PC-9 (cell line): ENCODE measurements at regions not wholly inside any gene's neighbourhood (a gene's known extent, or its start where the extent isn't known, plus 50 kb on each side); places are given as distances from the start of the nearest gene placed in this dataset.

Experiments used
- BruUV-seq: library from RNA; stranded (reverse); fragments of 400-500 nt; replicated peaks from 2 replicates; lab custom pipeline; 2021; lab: Mats Ljungman, UMichigan
- CTCF ChIA-PET: fragments of 300-600 bp; sonication (Branson Sonifier 250); formaldehyde crosslinking; loops from one replicate; lab custom pipeline; 2022; ENCODE audit warnings: antibody characterized with exemption; lab: Charles Lee
- POLR2A ChIA-PET: fragments of 300-600 bp; sonication (Branson Sonifier 250); formaldehyde crosslinking; loops from one replicate; lab custom pipeline; 2022; ENCODE audit warnings: antibody characterized with exemption; ENCODE audit not compliant: unreplicated experiment; lab: Charles Lee
- DNase-seq, 2 experiments: peaks; one replicate each; pipeline versions ENCODE4 v3.0.0 to v3.0.0-alpha.2; 2015 to 2022; ENCODE audit warnings: mixed read lengths in 1 of 2
- H2AFZ ChIP-seq: fragments of 200-600 bp; sonication (generic); 2 replicates; pipeline ENCODE4 v1.8.1; 2017; ENCODE audit warnings: antibody characterized with exemption
- H3F3A ChIP-seq: fragments of 200-600 bp; sonication (generic); 2 replicates; pipeline ENCODE4 v1.8.1; 2017; ENCODE audit warnings: antibody characterized with exemption, mild to moderate bottlenecking, low read depth; ENCODE audit not compliant: insufficient read depth
- H3K27ac ChIP-seq: fragments of 200-600 bp; sonication (generic); 2 replicates; pipeline ENCODE4 v1.6.1; 2016; ENCODE audit warnings: mixed run types
- H3K27me3 ChIP-seq: fragments of 200-600 bp; sonication (generic); 2 replicates; pipeline ENCODE4 v1.6.1; 2016; ENCODE audit warnings: low read depth, mixed run types; ENCODE audit not compliant: insufficient read depth
- H3K36me3 ChIP-seq: fragments of 200-600 bp; sonication (generic); 2 replicates; pipeline ENCODE4 v1.6.1; 2016; ENCODE audit warnings: low read depth, mixed run types
- H3K4me1 ChIP-seq: fragments of 200-600 bp; sonication (generic); replicated peaks from 2 replicates; pipeline ENCODE4 v1.6.1; 2016; ENCODE audit warnings: mixed run types; ENCODE audit not compliant: insufficient read depth
- H3K4me2 ChIP-seq: fragments of 200-600 bp; sonication (generic); 2 replicates; pipeline ENCODE4 v1.6.1; 2017; ENCODE audit warnings: mixed run types
- H3K4me3 ChIP-seq: fragments of 200-600 bp; sonication (generic); 2 replicates; pipeline ENCODE4 v1.6.1; 2016; ENCODE audit warnings: mixed run types
- H3K79me2 ChIP-seq: fragments of 200-600 bp; sonication (generic); 2 replicates; pipeline ENCODE4 v1.6.1; 2017; ENCODE audit warnings: low read depth, mixed run types
- H3K9me2 ChIP-seq: fragments of 200-600 bp; sonication (generic); 2 replicates; pipeline ENCODE4 v1.8.1; 2017; ENCODE audit warnings: mild to moderate bottlenecking; ENCODE audit not compliant: insufficient read depth
- H3K9me3 ChIP-seq: fragments of 200-600 bp; sonication (generic); 2 replicates; pipeline ENCODE4 v1.8.1; 2016; ENCODE audit warnings: low read depth; ENCODE audit not compliant: insufficient read depth
- H4K20me1 ChIP-seq: fragments of 200-600 bp; sonication (generic); 2 replicates; pipeline ENCODE4 v1.8.1; 2017; ENCODE audit not compliant: insufficient read depth
- EZH2 ChIP-seq: fragments of 200-600 bp; sonication (generic); IDR thresholded peaks from 2 replicates; pipeline ENCODE4 v1.8.0; 2017; ENCODE audit warnings: antibody characterized with exemption, low read depth
- intact Hi-C: fragments of 100-400 bp; cut with micrococcal nuclease; formaldehyde crosslinking; loops from one replicate; pipeline ENCODE4 v1.10.0; 2022; ENCODE audit not compliant: unreplicated experiment
- TF ChIP-seq, protein P1 (sequence below): fragments of 200-600 bp; sonication (generic); conservative IDR thresholded peaks from 2 replicates; pipeline ENCODE4 v1.6.1; 2017; ENCODE audit warnings: mixed run types, antibody characterized with exemption, mild to moderate bottlenecking, moderate library complexity

DNA sequence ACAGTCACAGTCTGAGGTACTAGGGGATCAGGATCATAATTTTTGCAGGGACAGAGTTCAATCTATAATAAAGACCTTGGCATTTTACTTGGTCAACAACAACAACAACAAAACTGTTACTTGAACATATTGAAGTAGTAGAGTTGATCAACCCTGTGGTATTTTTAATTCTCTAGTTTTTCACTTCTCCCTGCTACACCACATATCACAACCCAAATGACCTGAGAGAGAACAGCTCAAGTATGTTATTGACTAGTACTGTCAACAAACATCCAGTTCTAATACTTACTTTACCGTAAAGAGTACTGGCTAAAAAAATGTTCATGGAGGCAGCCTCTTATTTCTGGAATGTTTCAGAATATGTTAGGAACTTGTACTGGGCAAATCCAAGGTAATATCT lies 90.5 kb upstream of the FAM3C start:
- H3K36me3 ChIP-seq = no peaks in the 10 kb centered on the region
- POLR2A ChIA-PET = no interaction called here
- no peak overlapping the region for H3K27ac ChIP-seq
- no peak for DNase-seq
- no peak overlapping the region for H2AFZ ChIP-seq
- peaks cover 5% of the 10 kb centered on the region; the same call in 1 of the 2 replicates for H3K4me1 ChIP-seq
- CTCF ChIA-PET = no interaction called here
- no peaks in the 10 kb centered on the region for H3K9me3 ChIP-seq
- H3K79me2 ChIP-seq = no peaks in the 10 kb centered on the region
- H3K9me2 ChIP-seq = no peaks in the 10 kb centered on the region
- H3F3A ChIP-seq = peaks cover 3% of the 10 kb centered on the region; the same call in 1 of the 2 replicates
- H3K4me2 ChIP-seq = no peak overlapping the region
- no peak for TF ChIP-seq EZH2
- TF ChIP-seq, protein P1, sequence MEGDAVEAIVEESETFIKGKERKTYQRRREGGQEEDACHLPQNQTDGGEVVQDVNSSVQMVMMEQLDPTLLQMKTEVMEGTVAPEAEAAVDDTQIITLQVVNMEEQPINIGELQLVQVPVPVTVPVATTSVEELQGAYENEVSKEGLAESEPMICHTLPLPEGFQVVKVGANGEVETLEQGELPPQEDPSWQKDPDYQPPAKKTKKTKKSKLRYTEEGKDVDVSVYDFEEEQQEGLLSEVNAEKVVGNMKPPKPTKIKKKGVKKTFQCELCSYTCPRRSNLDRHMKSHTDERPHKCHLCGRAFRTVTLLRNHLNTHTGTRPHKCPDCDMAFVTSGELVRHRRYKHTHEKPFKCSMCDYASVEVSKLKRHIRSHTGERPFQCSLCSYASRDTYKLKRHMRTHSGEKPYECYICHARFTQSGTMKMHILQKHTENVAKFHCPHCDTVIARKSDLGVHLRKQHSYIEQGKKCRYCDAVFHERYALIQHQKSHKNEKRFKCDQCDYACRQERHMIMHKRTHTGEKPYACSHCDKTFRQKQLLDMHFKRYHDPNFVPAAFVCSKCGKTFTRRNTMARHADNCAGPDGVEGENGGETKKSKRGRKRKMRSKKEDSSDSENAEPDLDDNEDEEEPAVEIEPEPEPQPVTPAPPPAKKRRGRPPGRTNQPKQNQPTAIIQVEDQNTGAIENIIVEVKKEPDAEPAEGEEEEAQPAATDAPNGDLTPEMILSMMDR = no peak
- BruUV-seq = no TSS peak
- intact Hi-C loops = no loop called here
- no peak overlapping the region for H3K4me3 ChIP-seq
- H4K20me1 ChIP-seq = no peaks in the 10 kb centered on the region
- H3K27me3 ChIP-seq = no peaks in the 10 kb centered on the region

DNA sequence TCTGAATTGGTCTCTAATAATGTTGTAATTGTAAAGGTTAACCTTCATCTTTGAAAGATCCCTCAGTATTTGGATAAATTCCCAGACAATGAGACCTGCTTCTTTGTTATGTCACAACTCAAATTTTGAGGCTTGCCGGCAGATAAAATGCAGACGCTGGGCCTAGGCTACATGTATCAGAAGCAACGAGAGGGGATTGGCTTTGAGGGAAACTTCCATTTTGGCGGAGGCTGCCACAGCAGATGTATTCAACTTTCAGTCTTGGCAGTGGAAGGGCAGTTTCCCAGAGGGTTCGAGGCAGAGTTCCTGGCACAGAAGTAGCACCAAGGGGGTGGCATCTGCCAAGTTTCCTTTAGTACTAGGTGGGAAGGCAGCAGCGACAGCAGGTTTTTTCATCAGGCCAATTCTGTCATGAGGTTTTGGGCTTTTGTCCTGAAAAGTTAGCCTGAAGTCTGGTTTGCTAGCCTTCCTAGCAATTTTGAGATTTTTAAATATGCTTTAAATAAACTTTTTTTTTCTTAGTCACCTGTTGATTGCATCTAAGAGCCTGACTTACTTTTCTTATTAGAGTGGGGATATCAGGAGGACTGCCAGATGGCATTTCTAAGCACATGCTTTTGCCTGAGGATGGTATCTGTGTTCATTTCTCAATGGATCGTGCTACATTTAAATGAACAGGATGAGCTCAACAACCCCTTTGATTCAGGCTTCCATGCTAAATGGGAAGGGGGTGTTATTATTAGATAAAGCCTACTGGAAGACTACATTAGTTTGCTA lies 89.5 kb upstream of the FAM3C start:
- no peaks in the 10 kb centered on the region for H3K9me3 ChIP-seq
- BruUV-seq = no TSS peak
- CTCF ChIA-PET = no interaction called here
- no peak overlapping the region for H3K4me3 ChIP-seq
- no peaks in the 10 kb centered on the region for H3K27me3 ChIP-seq
- H3K36me3 ChIP-seq = no peaks in the 10 kb centered on the region
- peaks cover 4% of the 10 kb centered on the region; the same call in 1 of the 2 replicates for H3F3A ChIP-seq
- peaks cover 6% of the 10 kb centered on the region; the same call in 1 of the 2 replicates for H3K4me1 ChIP-seq
- H4K20me1 ChIP-seq = no peaks in the 10 kb centered on the region
- intact Hi-C loops = no loop called here
- DNase-seq = no peak
- H2AFZ ChIP-seq = no peak overlapping the region
- TF ChIP-seq, protein P1 = no peak
- TF ChIP-seq EZH2 = no peak
- H3K4me2 ChIP-seq = no peak overlapping the region
- no peak overlapping the region for H3K27ac ChIP-seq
- POLR2A ChIA-PET = interaction anchor here (0.6 kb wide), 1 partner anchor 28 kb away, joined by 9 read pairs; no protein-coding TSS in a partner anchor
- H3K79me2 ChIP-seq = no peaks in the 10 kb centered on the region
- H3K9me2 ChIP-seq = no peaks in the 10 kb centered on the region

DNA sequence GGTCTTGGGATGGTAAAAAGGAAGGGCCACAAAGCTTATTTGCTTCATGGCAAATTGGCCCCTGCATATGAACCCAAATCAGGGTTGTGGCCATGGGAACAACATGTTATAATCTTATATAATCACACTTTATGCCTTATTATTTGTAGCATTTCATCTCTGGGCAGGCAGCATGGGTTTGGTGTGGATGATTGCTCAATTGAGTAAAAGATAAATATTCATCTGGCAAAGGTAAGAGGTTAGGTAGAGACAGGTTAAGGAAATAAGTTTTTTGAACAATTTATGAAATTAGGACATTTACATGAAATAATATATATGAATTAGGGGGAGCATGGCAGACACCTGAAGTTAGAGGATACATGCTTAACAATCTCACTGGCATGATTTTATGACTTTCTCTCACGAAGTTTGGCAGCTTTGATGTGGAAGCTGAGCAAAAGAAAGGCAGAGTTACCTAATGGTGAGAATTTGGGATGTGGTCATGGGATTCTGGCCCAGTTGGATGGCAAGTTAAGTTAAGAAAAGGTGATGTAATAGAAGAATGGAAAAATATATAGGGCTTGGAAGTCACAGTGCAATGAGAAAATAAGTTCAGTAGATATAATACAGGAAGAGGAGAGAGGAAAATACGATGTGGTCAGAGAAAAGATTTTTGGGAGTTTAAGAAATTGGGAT lies 88.1 kb upstream of the FAM3C start:
- CTCF ChIA-PET = no interaction called here
- intact Hi-C loops = loop anchor here (5.0 kb wide), 1 partner anchor 42 kb away; no protein-coding TSS in a partner anchor
- H3K27ac ChIP-seq = no peak overlapping the region

More for the DNA sequence above, 88.1 kb upstream of the FAM3C start:
- no TSS peak for BruUV-seq
- Histone ChIP-seq H3K79me2 (no peaks in the 10 kb centered on the region), H3K9me3 (no peaks in the 10 kb centered on the region), H3K36me3 (no peaks in the 10 kb centered on the region), H3K4me3 (no peak overlapping the region), H3K4me1 (peaks cover 17% of the 10 kb centered on the region; the same call in 1 of the 2 replicates), H3F3A (peaks cover 4% of the 10 kb centered on the region), H3K9me2 (no peaks in the 10 kb centered on the region), H4K20me1 (no peaks in the 10 kb centered on the region), H3K4me2 (no peak overlapping the region), H2AFZ (no peak overlapping the region), H3K27me3 (no peaks in the 10 kb centered on the region)
- DNase-seq = no peak
- TF ChIP-seq EZH2 = no peak
- TF ChIP-seq, protein P1 = no peak
- POLR2A ChIA-PET = no interaction called here
